H9 (cell line): ENCODE measurements at regions not wholly inside any gene's neighbourhood (a gene's known extent, or its start where the extent isn't known, plus 50 kb on each side); places are given as distances from the start of the nearest gene placed in this dataset.

Experiments
- DNase-seq: peaks from one replicate; pipeline ENCODE4 v3.0.0-alpha.2; 2017
- H2AFZ ChIP-seq: one replicate; pipeline ENCODE4 v1.6.1; 2013; ENCODE audit warnings: mild to moderate bottlenecking, low read length, control low read depth, moderate library complexity
- H2AK5ac ChIP-seq: 2 replicates; pipeline ENCODE4 v1.6.1; 2013; ENCODE audit warnings: low read length, control low read depth, mixed read lengths; ENCODE audit not compliant: insufficient read length
- H2BK120ac ChIP-seq: one replicate; pipeline ENCODE4 v1.6.1; 2013; ENCODE audit warnings: low read depth, mild to moderate bottlenecking, low read length, control low read depth, inconsistent platforms; ENCODE audit not compliant: poor library complexity, severe bottlenecking
- H2BK12ac ChIP-seq: 2 replicates; pipeline ENCODE4 v1.6.1; 2013; ENCODE audit warnings: low read length, control low read depth, mixed read lengths, low read depth; ENCODE audit not compliant: insufficient read length
- H2BK15ac ChIP-seq: 2 replicates; pipeline ENCODE4 v1.6.1; 2013; ENCODE audit warnings: low read depth, low read length, control low read depth
- H2BK20ac ChIP-seq: one replicate; pipeline ENCODE4 v1.6.1; 2013; ENCODE audit warnings: low read depth, mild to moderate bottlenecking, low read length, control low read depth, inconsistent platforms; ENCODE audit not compliant: poor library complexity, severe bottlenecking
- H2BK5ac ChIP-seq: 2 replicates; pipeline ENCODE4 v1.6.1; 2013; ENCODE audit warnings: low read length, control low read depth, mixed read lengths; ENCODE audit not compliant: insufficient read length
- H3K14ac ChIP-seq: 2 replicates; pipeline ENCODE4 v1.6.1; 2013; ENCODE audit warnings: low read length, control low read depth; ENCODE audit not compliant: insufficient read depth
- H3K18ac ChIP-seq: 2 replicates; pipeline ENCODE4 v1.6.1; 2013; ENCODE audit warnings: low read depth, mild to moderate bottlenecking, mixed read lengths, low read length, control low read depth; ENCODE audit not compliant: insufficient read length
- H3K23ac ChIP-seq: 2 replicates; pipeline ENCODE4 v1.6.1; 2013; ENCODE audit warnings: low read length, control low read depth, mixed read lengths, low read depth; ENCODE audit not compliant: insufficient read length
- H3K23me2 ChIP-seq: 2 replicates; pipeline ENCODE4 v1.6.1; 2013; ENCODE audit warnings: low read depth, mild to moderate bottlenecking, mixed read lengths, low read length, control low read depth; ENCODE audit not compliant: insufficient read length, poor library complexity, severe bottlenecking
- H3K27ac ChIP-seq: 2 replicates; pipeline ENCODE4 v1.5.1; 2013; ENCODE audit warnings: low read length, control low read depth, mixed read lengths, low read depth; ENCODE audit not compliant: insufficient read length
- H3K27me3 ChIP-seq: 2 replicates; pipeline ENCODE4 v1.6.1; 2013; ENCODE audit warnings: low read length, control low read depth, inconsistent platforms; ENCODE audit not compliant: insufficient read depth
- H3K4ac ChIP-seq: 2 replicates; pipeline ENCODE4 v1.6.1; 2013; ENCODE audit warnings: low read depth, mild to moderate bottlenecking, control low read depth, inconsistent platforms, low read length, moderate library complexity
- H3K4me1 ChIP-seq: 2 replicates; pipeline ENCODE4 v1.6.1; 2013; ENCODE audit warnings: low read length, control low read depth, inconsistent platforms; ENCODE audit not compliant: insufficient read depth
- H3K4me2 ChIP-seq: 2 replicates; pipeline ENCODE4 v1.6.1; 2013; ENCODE audit warnings: low read length, control low read depth, mixed read lengths; ENCODE audit not compliant: insufficient read length, insufficient read depth
- H3K56ac ChIP-seq: 2 replicates; pipeline ENCODE4 v1.6.1; 2013; ENCODE audit warnings: low read depth, mild to moderate bottlenecking, mixed read lengths, low read length, control low read depth; ENCODE audit not compliant: insufficient read length
- H3K79me1 ChIP-seq: 2 replicates; pipeline ENCODE4 v1.6.1; 2013; ENCODE audit warnings: low read depth, mild to moderate bottlenecking, moderate library complexity, low read length, control low read depth, inconsistent platforms; ENCODE audit not compliant: insufficient read depth, poor library complexity, severe bottlenecking
- H3K79me2 ChIP-seq: 2 replicates; pipeline ENCODE4 v1.6.1; 2013; ENCODE audit warnings: low read length, control low read depth, inconsistent platforms; ENCODE audit not compliant: insufficient read depth
- H3K9ac ChIP-seq: 2 replicates; pipeline ENCODE4 v1.6.1; 2013; ENCODE audit warnings: low read length, control low read depth, mixed read lengths; ENCODE audit not compliant: insufficient read length; ENCODE audit errors: extremely low read depth
- H3K9me3 ChIP-seq: one replicate; pipeline ENCODE4 v1.6.1; 2013; ENCODE audit warnings: low read depth, low read length, inconsistent platforms; ENCODE audit not compliant: control insufficient read depth
- H3T11ph ChIP-seq: one replicate; pipeline ENCODE4 v1.6.1; 2013; ENCODE audit warnings: mild to moderate bottlenecking, low read length, control low read depth, inconsistent platforms
- H4K20me1 ChIP-seq: one replicate; pipeline ENCODE4 v1.6.1; 2013; ENCODE audit not compliant: control insufficient read depth, insufficient read length, insufficient read depth
- H4K5ac ChIP-seq: 2 replicates; pipeline ENCODE4 v1.6.1; 2013; ENCODE audit warnings: low read depth, mild to moderate bottlenecking, mixed read lengths, low read length, control low read depth; ENCODE audit not compliant: insufficient read length
- H4K8ac ChIP-seq: replicated peaks from 2 replicates; pipeline ENCODE4 v1.6.1; 2013; ENCODE audit warnings: low read length, control low read depth, mixed read lengths, low read depth; ENCODE audit not compliant: insufficient read length
- H4K91ac ChIP-seq: 2 replicates; pipeline ENCODE4 v1.6.1; 2013; ENCODE audit warnings: low read depth, mild to moderate bottlenecking, moderate library complexity, mixed read lengths, low read length, control low read depth; ENCODE audit not compliant: insufficient read length
- H3K27ac Mint-ChIP-seq, 3 experiments: 2 replicates in 2 of 3; 3 replicates in 1 of 3; pipeline ENCODE4 v1.8.0; 2020 to 2021; ENCODE audit warnings: mixed read lengths in 3 of 3, mild to moderate bottlenecking in 1 of 3, moderate library complexity in 1 of 3
- H3K27me3 Mint-ChIP-seq: 2 replicates; pipeline ENCODE4 v1.8.0; 2021; ENCODE audit warnings: low read depth, mild to moderate bottlenecking, moderate library complexity, mixed read lengths
- H3K36me3 Mint-ChIP-seq, 3 experiments: 2 replicates in 2 of 3; 3 replicates in 1 of 3; pipeline ENCODE4 v1.8.0; 2020 to 2021; ENCODE audit warnings: low read depth in 3 of 3, mixed read lengths in 3 of 3; ENCODE audit not compliant: insufficient read depth in 1 of 3
- H3K4me1 Mint-ChIP-seq, 2 experiments: 2 replicates each; pipeline ENCODE4 v1.8.0; 2020; ENCODE audit warnings: mixed read lengths in 2 of 2
- H3K4me3 Mint-ChIP-seq, 2 experiments: 2 replicates in 1 of 2; 3 replicates in 1 of 2; pipeline ENCODE4 v1.8.0; 2020 to 2021; ENCODE audit warnings: mild to moderate bottlenecking in 2 of 2, mixed read lengths in 2 of 2, moderate library complexity in 1 of 2
- H3K9me3 Mint-ChIP-seq, 2 experiments: 2 replicates in 1 of 2; 3 replicates in 1 of 2; pipeline ENCODE4 v1.8.0; 2020; ENCODE audit warnings: mild to moderate bottlenecking in 2 of 2, mixed read lengths in 2 of 2, moderate library complexity in 1 of 2
- WGBS: extraction: QIAGEN DNeasy Blood & Tissue Kit; methylation state at CpG from one replicate; pipeline ENCODE4 v1.1.7; 2013; ENCODE audit warnings: missing lambda C conversion rate, low lambda C conversion rate, mixed read lengths; ENCODE audit not compliant: insufficient read length; ENCODE audit errors: extremely low coverage; 5-methylcytosine and 5-hydroxymethylcytosine counted together
- TF ChIP-seq, protein P1 (sequence below): fragments of 200-600 bp; sonication (generic); conservative IDR thresholded peaks from 3 replicates; pipeline ENCODE4 v1.8.0; 2021; ENCODE audit warnings: antibody characterized with exemption, mild to moderate bottlenecking

DNA sequence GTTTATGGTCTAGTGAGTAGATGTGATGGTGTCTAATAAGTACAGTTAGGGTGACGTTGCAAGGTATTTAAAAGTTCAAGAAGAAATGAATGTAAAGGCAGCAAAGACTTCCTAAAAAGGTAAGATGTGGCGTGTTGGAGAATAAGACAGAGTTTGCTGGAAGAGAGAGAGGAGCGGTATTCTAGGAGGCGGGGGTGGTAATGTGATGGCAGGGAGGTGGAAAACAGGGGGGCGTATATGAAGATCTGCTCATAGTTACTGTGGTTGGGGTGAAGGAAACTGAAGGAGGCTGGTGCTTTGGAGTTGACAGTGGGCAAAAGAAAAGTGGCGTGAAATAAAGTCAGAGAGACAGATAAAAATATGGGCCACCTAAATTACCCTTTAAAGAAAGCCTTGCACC is 164.9 kb upstream of the LRRN1 start:
- Histone ChIP-seq H4K91ac (no peak overlapping the region), H3K27me3 (no peaks in the 10 kb centered on the region), H3K4me2 (no peak overlapping the region), H3K56ac (no peak overlapping the region), H3K18ac (no peak overlapping the region), H3K27ac (no peak overlapping the region), H3K9ac (no peak overlapping the region), H3K79me1 (no peaks in the 10 kb centered on the region), H3K4me1 (0 out of 2 replicates have a peak, but pooled peaks cover 2% of the 10 kb centered on the region), H2AK5ac (no peak overlapping the region), H2BK120ac (no peak overlapping the region), H3K23ac (no peak overlapping the region), H2BK12ac (no peak overlapping the region), H3K9me3 (no peaks in the 10 kb centered on the region), H3K14ac (no peak overlapping the region), H4K20me1 (no peaks in the 10 kb centered on the region), H2BK5ac (no peak overlapping the region), H3T11ph (no peak overlapping the region), H4K5ac (no peak overlapping the region), H2AFZ (no peak overlapping the region), H4K8ac (no peak overlapping the region), H3K4ac (no peak overlapping the region), H2BK15ac (no peak overlapping the region), H3K23me2 (no peaks in the 10 kb centered on the region), H3K79me2 (no peaks in the 10 kb centered on the region), H2BK20ac (no peak overlapping the region)
- no peak overlapping the region for H3K27ac Mint-ChIP-seq
- WGBS = no CpG with 5 or more reads among the region's 6 CpGs
- no peaks in the 10 kb centered on the region for H3K9me3 Mint-ChIP-seq
- no peak for DNase-seq
- peaks cover 0 to 2% of the 10 kb centered on the region in 2 experiments; a peak in 1 of 4 replicates for H3K4me1 Mint-ChIP-seq
- peaks cover 1% of the 10 kb centered on the region; the same call in 1 of the 2 replicates for H3K27me3 Mint-ChIP-seq
- TF ChIP-seq, protein P1, sequence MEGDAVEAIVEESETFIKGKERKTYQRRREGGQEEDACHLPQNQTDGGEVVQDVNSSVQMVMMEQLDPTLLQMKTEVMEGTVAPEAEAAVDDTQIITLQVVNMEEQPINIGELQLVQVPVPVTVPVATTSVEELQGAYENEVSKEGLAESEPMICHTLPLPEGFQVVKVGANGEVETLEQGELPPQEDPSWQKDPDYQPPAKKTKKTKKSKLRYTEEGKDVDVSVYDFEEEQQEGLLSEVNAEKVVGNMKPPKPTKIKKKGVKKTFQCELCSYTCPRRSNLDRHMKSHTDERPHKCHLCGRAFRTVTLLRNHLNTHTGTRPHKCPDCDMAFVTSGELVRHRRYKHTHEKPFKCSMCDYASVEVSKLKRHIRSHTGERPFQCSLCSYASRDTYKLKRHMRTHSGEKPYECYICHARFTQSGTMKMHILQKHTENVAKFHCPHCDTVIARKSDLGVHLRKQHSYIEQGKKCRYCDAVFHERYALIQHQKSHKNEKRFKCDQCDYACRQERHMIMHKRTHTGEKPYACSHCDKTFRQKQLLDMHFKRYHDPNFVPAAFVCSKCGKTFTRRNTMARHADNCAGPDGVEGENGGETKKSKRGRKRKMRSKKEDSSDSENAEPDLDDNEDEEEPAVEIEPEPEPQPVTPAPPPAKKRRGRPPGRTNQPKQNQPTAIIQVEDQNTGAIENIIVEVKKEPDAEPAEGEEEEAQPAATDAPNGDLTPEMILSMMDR = no peak
- no peak overlapping the region for H3K4me3 Mint-ChIP-seq
- 0 out of 7 replicates have a peak, but pooled peaks cover 0 to 4% (median 0%) of the 10 kb centered on the region in 3 experiments for H3K36me3 Mint-ChIP-seq
